ENCODE measurements at regions not wholly inside any gene's neighbourhood (a gene's known extent, or its start where the extent isn't known, plus 50 kb on each side); places are given as distances from the start of the nearest gene placed in this dataset.

DNA sequence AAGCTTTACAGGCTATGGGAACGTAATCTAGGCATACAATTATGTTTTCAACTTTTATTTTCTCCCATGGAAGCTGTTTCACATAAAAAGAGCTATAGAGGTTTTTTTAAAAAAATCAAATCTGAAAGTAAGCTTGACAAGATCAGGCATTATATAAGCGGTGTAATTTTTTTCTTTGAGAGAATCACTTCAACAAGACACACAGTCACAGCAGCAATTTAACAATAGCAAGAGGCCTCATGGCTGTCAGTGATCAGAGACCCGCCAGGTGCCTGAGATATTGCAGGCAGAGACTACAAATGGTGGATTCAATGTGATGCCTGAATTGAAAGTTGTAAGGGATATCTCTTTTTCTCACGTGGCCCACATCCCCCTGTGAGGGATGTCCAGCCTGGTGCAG is 270.5 kb upstream of the TBC1D5 start:
- TF ChIP-seq, protein P1, sequence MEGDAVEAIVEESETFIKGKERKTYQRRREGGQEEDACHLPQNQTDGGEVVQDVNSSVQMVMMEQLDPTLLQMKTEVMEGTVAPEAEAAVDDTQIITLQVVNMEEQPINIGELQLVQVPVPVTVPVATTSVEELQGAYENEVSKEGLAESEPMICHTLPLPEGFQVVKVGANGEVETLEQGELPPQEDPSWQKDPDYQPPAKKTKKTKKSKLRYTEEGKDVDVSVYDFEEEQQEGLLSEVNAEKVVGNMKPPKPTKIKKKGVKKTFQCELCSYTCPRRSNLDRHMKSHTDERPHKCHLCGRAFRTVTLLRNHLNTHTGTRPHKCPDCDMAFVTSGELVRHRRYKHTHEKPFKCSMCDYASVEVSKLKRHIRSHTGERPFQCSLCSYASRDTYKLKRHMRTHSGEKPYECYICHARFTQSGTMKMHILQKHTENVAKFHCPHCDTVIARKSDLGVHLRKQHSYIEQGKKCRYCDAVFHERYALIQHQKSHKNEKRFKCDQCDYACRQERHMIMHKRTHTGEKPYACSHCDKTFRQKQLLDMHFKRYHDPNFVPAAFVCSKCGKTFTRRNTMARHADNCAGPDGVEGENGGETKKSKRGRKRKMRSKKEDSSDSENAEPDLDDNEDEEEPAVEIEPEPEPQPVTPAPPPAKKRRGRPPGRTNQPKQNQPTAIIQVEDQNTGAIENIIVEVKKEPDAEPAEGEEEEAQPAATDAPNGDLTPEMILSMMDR (IDR thresholded peaks at IDR 0.05 in 4 of 5, conservative IDR thresholded peaks at IDR 0.05 in 1 of 5) = no peak
- no peak for TF ChIP-seq POLR2A (IDR thresholded peaks at IDR 0.05)
